Astrocyte (in vitro differentiated cells and primary cell): ENCODE measurements at regions not wholly inside any gene's neighbourhood (a gene's known extent, or its start where the extent isn't known, plus 50 kb on each side); places are given as distances from the start of the nearest gene placed in this dataset.

Experiments used
- EZH2 ChIP-seq: IDR thresholded peaks from 2 replicates; pipeline ENCODE4 v1.6.1; 2012; ENCODE audit warnings: mild to moderate bottlenecking, low read length, inconsistent platforms; ENCODE audit not compliant: insufficient read depth
- TF ChIP-seq, protein P1 (sequence below): IDR thresholded peaks from 2 replicates; pipeline ENCODE4 v1.5.1; 2011; ENCODE audit warnings: low read depth, mild to moderate bottlenecking, inconsistent platforms, low read length, moderate library complexity; ENCODE audit not compliant: insufficient read depth

DNA sequence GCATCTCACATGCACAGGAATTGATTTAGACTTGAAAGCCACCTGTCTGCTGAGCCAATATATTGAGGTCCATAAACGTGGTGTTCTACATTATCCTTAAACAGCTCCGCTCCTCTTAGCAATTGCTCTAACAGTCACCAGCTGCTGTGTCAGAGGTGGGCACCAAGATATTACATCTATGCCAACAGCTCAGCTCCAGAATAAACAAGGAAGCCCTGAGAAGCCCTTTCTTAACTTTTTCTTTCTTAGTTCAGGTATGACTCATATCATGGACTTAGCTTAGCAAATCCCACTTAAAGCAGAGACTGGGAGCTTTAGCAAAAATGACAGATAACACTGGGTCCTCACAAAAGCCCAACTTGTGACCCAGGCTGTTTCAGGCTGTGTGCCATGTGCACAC, 436.6 kb downstream of the IRS1 start:
- TF ChIP-seq, protein P1, sequence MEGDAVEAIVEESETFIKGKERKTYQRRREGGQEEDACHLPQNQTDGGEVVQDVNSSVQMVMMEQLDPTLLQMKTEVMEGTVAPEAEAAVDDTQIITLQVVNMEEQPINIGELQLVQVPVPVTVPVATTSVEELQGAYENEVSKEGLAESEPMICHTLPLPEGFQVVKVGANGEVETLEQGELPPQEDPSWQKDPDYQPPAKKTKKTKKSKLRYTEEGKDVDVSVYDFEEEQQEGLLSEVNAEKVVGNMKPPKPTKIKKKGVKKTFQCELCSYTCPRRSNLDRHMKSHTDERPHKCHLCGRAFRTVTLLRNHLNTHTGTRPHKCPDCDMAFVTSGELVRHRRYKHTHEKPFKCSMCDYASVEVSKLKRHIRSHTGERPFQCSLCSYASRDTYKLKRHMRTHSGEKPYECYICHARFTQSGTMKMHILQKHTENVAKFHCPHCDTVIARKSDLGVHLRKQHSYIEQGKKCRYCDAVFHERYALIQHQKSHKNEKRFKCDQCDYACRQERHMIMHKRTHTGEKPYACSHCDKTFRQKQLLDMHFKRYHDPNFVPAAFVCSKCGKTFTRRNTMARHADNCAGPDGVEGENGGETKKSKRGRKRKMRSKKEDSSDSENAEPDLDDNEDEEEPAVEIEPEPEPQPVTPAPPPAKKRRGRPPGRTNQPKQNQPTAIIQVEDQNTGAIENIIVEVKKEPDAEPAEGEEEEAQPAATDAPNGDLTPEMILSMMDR: no peak
- TF ChIP-seq EZH2: no peak
